Kidney (tissue), 13 donors: ENCODE measurements at regions not wholly inside any gene's neighbourhood (a gene's known extent, or its start where the extent isn't known, plus 50 kb on each side); places are given as distances from the start of the nearest gene placed in this dataset.

Source experiments
- DNase-seq, 5 donors: peaks; one replicate each; pipeline ENCODE4 v3.0.0-alpha.2; 2013 to 2020
- FAIRE-seq: peaks from 2 replicates; lab custom pipeline; 2012; peaks lifted over from hg19 to GRCh38; lab: Jason Lieb, UNC
- H3K27ac ChIP-seq, 2 donors: one replicate each; pipeline ENCODE4 v1.7.0; 2013; ENCODE audit warnings: low read depth in 2 of 2, low read length in 2 of 2, inconsistent platforms in 1 of 2
- H3K27me3 ChIP-seq: one replicate; pipeline ENCODE4 v1.7.1; 2013; ENCODE audit warnings: low read length, inconsistent platforms; ENCODE audit not compliant: control insufficient read depth, insufficient read depth
- H3K36me3 ChIP-seq, 3 donors: one replicate each; pipeline versions ENCODE4 v1.7.0 to v1.7.1; 2013; ENCODE audit warnings: low read length in 3 of 3, control low read depth in 1 of 3, inconsistent platforms in 1 of 3; ENCODE audit not compliant: insufficient read depth in 3 of 3, control insufficient read depth in 2 of 3
- H3K4me1 ChIP-seq, 3 donors: one replicate each; pipeline versions ENCODE4 v1.7.0 to v1.7.1; 2013; ENCODE audit warnings: low read length in 3 of 3, inconsistent platforms in 1 of 3, low read depth in 1 of 3; ENCODE audit not compliant: control insufficient read depth in 2 of 3, insufficient read depth in 2 of 3
- H3K4me3 ChIP-seq, 3 donors: one replicate each; pipeline versions ENCODE4 v1.7.0 to v1.8.1; 2013; ENCODE audit warnings: low read length in 3 of 3, control low read depth in 1 of 3, inconsistent platforms in 1 of 3
- H3K9ac ChIP-seq, 3 donors: one replicate each; pipeline versions ENCODE4 v1.7.0 to v1.7.1; 2013; ENCODE audit warnings: low read length in 3 of 3, control low read depth in 1 of 3, inconsistent platforms in 1 of 3
- H3K9me3 ChIP-seq, 3 donors: one replicate each; pipeline versions ENCODE4 v1.7.0 to v1.7.1; 2013; ENCODE audit warnings: low read length in 3 of 3, control low read depth in 1 of 3, inconsistent platforms in 1 of 3; ENCODE audit not compliant: control insufficient read depth in 2 of 3, insufficient read depth in 1 of 3
- intact Hi-C: fragments of 100-400 bp; cut with DNase I; formaldehyde crosslinking; loops from one replicate; pipeline ENCODE4 v1.11.1; 2022
- TF ChIP-seq, protein P1 (sequence below): IDR thresholded peaks from 3 replicates; pipeline ENCODE4 v1.5.1; 2012; ENCODE audit warnings: mild to moderate bottlenecking, moderate library complexity, borderline replicate concordance; ENCODE audit not compliant: insufficient read depth; ENCODE audit errors: extremely low read depth
- donor health status: control.
- donor health status: control.
- donor health status: control.
- donor health status: control.
- donor health status: control.
- donor health status: DM: yes; HTN: yes; CAD: no.
- donor health status: Normal renal cell carcinoma (clear cell type).

DNA sequence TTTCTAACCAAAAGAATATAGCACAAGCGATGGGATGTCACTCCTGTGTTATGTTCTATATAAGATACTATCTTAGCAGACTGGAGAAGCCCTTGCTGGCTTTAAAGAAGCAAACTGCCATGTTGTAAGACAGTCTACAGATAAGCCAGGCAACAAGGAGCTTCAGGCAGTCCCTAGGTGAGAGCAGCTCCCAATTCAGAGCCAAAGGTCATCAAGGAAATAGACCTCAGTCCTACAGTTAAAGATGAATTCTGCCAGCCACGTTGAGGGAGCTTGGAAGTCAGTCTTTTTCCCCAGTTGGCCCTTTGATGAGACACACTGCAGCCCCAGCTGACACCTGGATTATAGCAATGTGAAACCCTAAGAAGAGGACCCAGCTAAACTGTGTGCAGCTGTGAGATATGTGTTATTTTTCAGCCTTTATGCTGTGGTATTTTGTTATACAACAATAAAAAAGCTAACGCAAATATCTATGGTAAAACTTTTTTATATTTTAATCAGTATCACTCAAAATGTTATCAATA, 102.5 kb upstream of the AKAP13 start:
- H3K9ac ChIP-seq: no peak overlapping the region
- no peaks in the 10 kb centered on the region for H3K9me3 ChIP-seq
- TF ChIP-seq, protein P1, sequence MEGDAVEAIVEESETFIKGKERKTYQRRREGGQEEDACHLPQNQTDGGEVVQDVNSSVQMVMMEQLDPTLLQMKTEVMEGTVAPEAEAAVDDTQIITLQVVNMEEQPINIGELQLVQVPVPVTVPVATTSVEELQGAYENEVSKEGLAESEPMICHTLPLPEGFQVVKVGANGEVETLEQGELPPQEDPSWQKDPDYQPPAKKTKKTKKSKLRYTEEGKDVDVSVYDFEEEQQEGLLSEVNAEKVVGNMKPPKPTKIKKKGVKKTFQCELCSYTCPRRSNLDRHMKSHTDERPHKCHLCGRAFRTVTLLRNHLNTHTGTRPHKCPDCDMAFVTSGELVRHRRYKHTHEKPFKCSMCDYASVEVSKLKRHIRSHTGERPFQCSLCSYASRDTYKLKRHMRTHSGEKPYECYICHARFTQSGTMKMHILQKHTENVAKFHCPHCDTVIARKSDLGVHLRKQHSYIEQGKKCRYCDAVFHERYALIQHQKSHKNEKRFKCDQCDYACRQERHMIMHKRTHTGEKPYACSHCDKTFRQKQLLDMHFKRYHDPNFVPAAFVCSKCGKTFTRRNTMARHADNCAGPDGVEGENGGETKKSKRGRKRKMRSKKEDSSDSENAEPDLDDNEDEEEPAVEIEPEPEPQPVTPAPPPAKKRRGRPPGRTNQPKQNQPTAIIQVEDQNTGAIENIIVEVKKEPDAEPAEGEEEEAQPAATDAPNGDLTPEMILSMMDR: no peak
- H3K27ac ChIP-seq: no peak overlapping the region
- no peaks in the 10 kb centered on the region for H3K27me3 ChIP-seq
- FAIRE-seq: no peak
- intact Hi-C loops: no loop called here
- no peaks in the 10 kb centered on the region for H3K4me1 ChIP-seq
- no peaks in the 10 kb centered on the region for H3K36me3 ChIP-seq
- no peak for DNase-seq
- H3K4me3 ChIP-seq: no peak overlapping the region

DNA sequence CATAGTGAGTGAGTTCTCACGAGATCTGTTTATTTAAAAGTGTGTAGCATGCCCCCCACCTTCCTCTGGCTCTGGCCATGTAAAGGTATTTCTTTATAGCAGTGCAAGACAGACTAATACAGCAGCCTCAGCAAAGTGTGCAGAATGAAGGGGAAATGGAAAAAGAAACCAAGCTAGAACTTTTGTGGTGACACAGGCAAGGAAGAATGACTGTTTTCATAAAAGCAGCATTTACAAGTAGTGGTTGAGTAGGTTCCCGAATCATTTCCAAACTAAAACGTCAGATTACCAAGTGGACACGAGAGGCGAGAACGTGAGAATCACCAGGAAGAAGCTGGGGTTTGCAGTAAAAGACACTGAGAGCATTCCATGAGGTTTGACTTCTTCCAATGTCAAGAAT, 100.2 kb upstream of the AKAP13 start:
- H3K9ac ChIP-seq: no peak overlapping the region
- no peak for DNase-seq
- no peaks in the 10 kb centered on the region for H3K9me3 ChIP-seq
- no peaks in the 10 kb centered on the region for H3K4me1 ChIP-seq
- no peak overlapping the region for H3K27ac ChIP-seq
- TF ChIP-seq, protein P1: no peak
- H3K27me3 ChIP-seq: no peaks in the 10 kb centered on the region
- H3K4me3 ChIP-seq: no peak overlapping the region
- FAIRE-seq: no peak
- H3K36me3 ChIP-seq: no peaks in the 10 kb centered on the region
- intact Hi-C loops: no loop called here

DNA sequence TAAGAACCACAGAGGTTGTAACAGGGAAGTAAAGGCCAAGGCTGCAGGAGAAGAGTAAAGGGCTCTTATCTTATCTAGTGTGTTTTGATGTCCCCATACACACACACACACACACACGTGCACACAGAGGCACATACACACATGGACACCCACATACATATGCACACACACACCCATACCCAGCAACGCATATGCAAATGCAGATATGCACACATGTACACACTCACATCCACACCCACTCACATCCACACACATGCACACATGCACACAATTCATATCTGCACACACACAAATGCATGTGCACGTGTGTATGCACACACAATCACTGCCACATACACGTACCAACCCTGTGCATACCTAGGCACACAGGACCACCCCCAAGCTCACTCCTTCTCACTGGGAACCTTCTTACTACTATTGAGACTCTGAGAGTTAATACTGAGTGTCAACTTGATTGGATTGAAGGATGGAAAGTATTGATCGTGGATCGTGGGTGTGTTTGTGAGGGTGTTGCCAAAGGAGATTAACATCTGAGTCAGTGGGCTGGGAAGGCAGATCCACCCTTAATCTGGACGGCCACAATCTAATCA, 99.0 kb upstream of the AKAP13 start:
- intact Hi-C loops: no loop called here
- TF ChIP-seq, protein P1: no peak
- Histone ChIP-seq H3K36me3 (no peaks in the 10 kb centered on the region), H3K9me3 (no peaks in the 10 kb centered on the region), H3K4me3 (no peak overlapping the region), H3K9ac (no peak overlapping the region), H3K27ac (no peak overlapping the region), H3K4me1 (no peaks in the 10 kb centered on the region), H3K27me3 (no peaks in the 10 kb centered on the region)
- DNase-seq (no peak), FAIRE-seq (no peak)
